SK-N-SH treated with all-trans-retinoic acid at 6 μM for 48 hours (cell line): ENCODE measurements at regions not wholly inside any gene's neighbourhood (a gene's known extent, or its start where the extent isn't known, plus 50 kb on each side); places are given as distances from the start of the nearest gene placed in this dataset.

Experiments
- ATAC-seq: fragments of 200-7000 bp; cut with Tn5 transposase; 3 replicates; pipeline ENCODE4 v1.9.1; 2020; ENCODE audit warnings: mild to moderate bottlenecking, moderate library complexity
- ARNTL ChIP-seq: fragments of 450-650 bp; formaldehyde crosslinking; IDR thresholded peaks from 2 replicates; pipeline ENCODE4 v1.5.0; 2020; ENCODE audit warnings: low read depth, mild to moderate bottlenecking, moderate library complexity, borderline replicate concordance
- CSDC2 ChIP-seq: fragments of 250-450 bp; sonication (Bioruptor Pico); IDR thresholded peaks from 2 replicates; pipeline ENCODE4 v1.5.0; 2020; ENCODE audit warnings: mild to moderate bottlenecking, moderate library complexity
- CSRNP3 ChIP-seq: fragments of 250-450 bp; sonication (Bioruptor Pico); IDR thresholded peaks from 2 replicates; pipeline ENCODE4 v1.5.1; 2021; ENCODE audit warnings: mild to moderate bottlenecking, moderate library complexity
- ESRRG ChIP-seq: fragments of 250-450 bp; sonication (Bioruptor Pico); IDR thresholded peaks from 2 replicates; pipeline ENCODE4 v1.6.1; 2021; ENCODE audit warnings: mild to moderate bottlenecking
- GLIS3 ChIP-seq: fragments of 250-450 bp; sonication (Bioruptor Pico); IDR thresholded peaks from 2 replicates; pipeline ENCODE4 v1.5.0; 2020; ENCODE audit warnings: mild to moderate bottlenecking, moderate library complexity
- OSR1 ChIP-seq: fragments of 250-450 bp; sonication (Bioruptor Pico); IDR thresholded peaks from 2 replicates; pipeline ENCODE4 v1.8.0; 2022; ENCODE audit warnings: moderate library complexity, mild to moderate bottlenecking, inconsistent platforms
- PATZ1 ChIP-seq: fragments of 250-450 bp; sonication (Bioruptor Pico); IDR thresholded peaks from 2 replicates; pipeline ENCODE4 v1.8.0; 2020; ENCODE audit warnings: mild to moderate bottlenecking, moderate library complexity, borderline replicate concordance
- POU6F1 ChIP-seq: fragments of 250-450 bp; sonication (Bioruptor Pico); IDR thresholded peaks from 2 replicates; pipeline ENCODE4 v1.8.0; 2021; ENCODE audit warnings: low read depth, mild to moderate bottlenecking, moderate library complexity, borderline replicate concordance
- RARB ChIP-seq: fragments of 250-450 bp; sonication (Bioruptor Pico); IDR thresholded peaks from 2 replicates; pipeline ENCODE4 v1.8.0; 2021; ENCODE audit warnings: mild to moderate bottlenecking, moderate library complexity
- SNAI2 ChIP-seq: fragments of 250-450 bp; sonication (Bioruptor Pico); IDR thresholded peaks from 2 replicates; pipeline ENCODE4 v1.5.0; 2020; ENCODE audit warnings: mild to moderate bottlenecking, moderate library complexity
- TCF4 ChIP-seq: fragments of 250-450 bp; sonication (Bioruptor Pico); IDR thresholded peaks from 2 replicates; pipeline ENCODE4 v1.8.0; 2021; ENCODE audit warnings: mild to moderate bottlenecking, moderate library complexity, borderline replicate concordance
- TSHZ2 ChIP-seq: fragments of 250-450 bp; sonication (Bioruptor Pico); IDR thresholded peaks from 2 replicates; pipeline ENCODE4 v1.5.0; 2020; ENCODE audit warnings: mild to moderate bottlenecking, moderate library complexity
- ZC3H10 ChIP-seq: fragments of 250-450 bp; sonication (Bioruptor Pico); IDR thresholded peaks from 2 replicates; pipeline ENCODE4 v1.5.1; 2021; ENCODE audit warnings: mild to moderate bottlenecking, moderate library complexity
- ZFP3 ChIP-seq: fragments of 250-450 bp; sonication (Bioruptor Pico); IDR thresholded peaks from 2 replicates; pipeline ENCODE4 v1.5.0; 2020; ENCODE audit warnings: mild to moderate bottlenecking, moderate library complexity
- ZFP30 ChIP-seq: fragments of 450-650 bp; formaldehyde crosslinking; IDR thresholded peaks from 2 replicates; pipeline ENCODE4 v1.5.0; 2022; ENCODE audit warnings: mild to moderate bottlenecking, moderate library complexity
- ZNF565 ChIP-seq: fragments of 450-650 bp; formaldehyde crosslinking; conservative IDR thresholded peaks from 2 replicates; pipeline ENCODE4 v1.5.0; 2020; ENCODE audit warnings: low read depth, mild to moderate bottlenecking, moderate library complexity
- ZNF8 ChIP-seq: fragments of 450-650 bp; formaldehyde crosslinking; IDR thresholded peaks from 2 replicates; pipeline ENCODE4 v1.5.0; 2020; ENCODE audit warnings: mild to moderate bottlenecking, moderate library complexity

- no peak; the same call in 2 of the 3 replicates for ATAC-seq
- TF ChIP-seq ESRRG (CRISPR knock-in tag) (no peak), TCF4 (no peak), POU6F1 (CRISPR knock-in tag) (no peak), GLIS3 (CRISPR knock-in tag) (no peak), ZC3H10 (CRISPR knock-in tag) (no peak), RARB (no peak), ZNF565 (CRISPR knock-in tag) (no peak), OSR1 (no peak)
Observed at GRCh38 chr7:42858570-42858969, 53.3 kb downstream of the C7orf25 start.

- no peak for TF ChIP-seq ZNF565 (CRISPR knock-in tag)
- ATAC-seq = peak; percentile 73
Observed at GRCh38 chr7:42856605-42856987, 55.3 kb downstream of the C7orf25 start.

GRCh38 chr7:42854571-42855118, 57.2 kb downstream of the C7orf25 start:
- no peak for ATAC-seq
- no peak for TF ChIP-seq ZFP30 (CRISPR knock-in tag)
- TF ChIP-seq SNAI2 (CRISPR knock-in tag) = no peak
- no peak for TF ChIP-seq ZNF565 (CRISPR knock-in tag)
- TF ChIP-seq ZNF8 (CRISPR knock-in tag) = no peak
- no peak for TF ChIP-seq CSDC2 (CRISPR knock-in tag)
- TF ChIP-seq PATZ1 (CRISPR knock-in tag) = no peak
- no peak for TF ChIP-seq CSRNP3 (CRISPR knock-in tag)
- TF ChIP-seq ARNTL (CRISPR knock-in tag) = no peak

GRCh38 chr7:42852531-42852930, 59.3 kb downstream of the C7orf25 start:
- TF ChIP-seq GLIS3 (CRISPR knock-in tag) (no peak), OSR1 (no peak), TSHZ2 (CRISPR knock-in tag) (no peak), CSRNP3 (CRISPR knock-in tag) (no peak), TCF4 (no peak), CSDC2 (CRISPR knock-in tag) (no peak), SNAI2 (CRISPR knock-in tag) (no peak), ZNF565 (CRISPR knock-in tag) (no peak), ZFP3 (no peak)
- TF ChIP-seq, all 23 proteins: peak for 0
- no peak for ATAC-seq
